IMR-90 (cell line): ENCODE measurements at regions not wholly inside any gene's neighbourhood (a gene's known extent, or its start where the extent isn't known, plus 50 kb on each side); places are given as distances from the start of the nearest gene placed in this dataset.

Source experiments
- BHLHE40 ChIP-seq: fragments of 150-350 bp; IDR thresholded peaks from 2 replicates; pipeline ENCODE4 v1.6.1; 2016; ENCODE audit warnings: mild to moderate bottlenecking, low read depth, low read length
- CEBPB ChIP-seq: IDR thresholded peaks from 2 replicates; pipeline ENCODE4 v1.6.1; 2012; ENCODE audit warnings: low read depth, low read length, improper control_type of control experiment
- CHD1 ChIP-seq: IDR thresholded peaks from 2 replicates; pipeline ENCODE4 v1.6.1; 2012; ENCODE audit warnings: low read depth, low read length, improper control_type of control experiment
- CTCF ChIP-seq: conservative IDR thresholded peaks from 2 replicates; pipeline ENCODE4 v1.5.1; 2012; ENCODE audit warnings: mild to moderate bottlenecking, low read depth, low read length, improper control_type of control experiment
- MAFK ChIP-seq: IDR thresholded peaks from 2 replicates; pipeline ENCODE4 v1.6.1; 2012; ENCODE audit warnings: low read depth, low read length, improper control_type of control experiment
- MXI1 ChIP-seq: IDR thresholded peaks from 2 replicates; pipeline ENCODE4 v1.6.1; 2012; ENCODE audit warnings: low read depth, mild to moderate bottlenecking, low read length, moderate library complexity, borderline replicate concordance
- NFE2L2 ChIP-seq: fragments of 150-350 bp; IDR thresholded peaks from 2 replicates; pipeline ENCODE4 v1.6.1; 2016; ENCODE audit warnings: low read depth, mild to moderate bottlenecking, low read length
- POLR2A ChIP-seq: IDR thresholded peaks from 2 replicates; pipeline ENCODE4 v1.6.1; 2012; ENCODE audit warnings: mild to moderate bottlenecking, low read depth, low read length
- RAD21 ChIP-seq: IDR thresholded peaks from 2 replicates; pipeline ENCODE4 v1.6.1; 2012; ENCODE audit warnings: low read length, improper control_type of control experiment
- RCOR1 ChIP-seq: IDR thresholded peaks from 2 replicates; pipeline ENCODE4 v1.6.1; 2012; ENCODE audit warnings: mild to moderate bottlenecking, low read length, improper control_type of control experiment; ENCODE audit not compliant: insufficient replicate concordance
- RFX5 ChIP-seq: IDR thresholded peaks from 2 replicates; pipeline ENCODE4 v1.8.0; 2012; ENCODE audit warnings: low read depth, mild to moderate bottlenecking, low read length, moderate library complexity
- SMC3 ChIP-seq: fragments of 150-350 bp; IDR thresholded peaks from 2 replicates; pipeline ENCODE4 v1.6.1; 2016; ENCODE audit warnings: low read depth, mild to moderate bottlenecking, antibody characterized with exemption, low read length, moderate library complexity
- USF2 ChIP-seq: fragments of 150-350 bp; IDR thresholded peaks from 2 replicates; pipeline ENCODE4 v1.6.1; 2017; ENCODE audit warnings: mild to moderate bottlenecking, antibody characterized with exemption, low read length, low read depth
- TF ChIP-seq, protein P1 (sequence below): fragments of 150-350 bp; IDR thresholded peaks from 2 replicates; pipeline ENCODE4 v1.6.1; 2016; ENCODE audit warnings: low read depth, mild to moderate bottlenecking, low read length, moderate library complexity, borderline replicate concordance

- TF ChIP-seq POLR2A = no peak
- TF ChIP-seq CHD1 = no peak
- no peak for TF ChIP-seq CTCF
- TF ChIP-seq MAFK = no peak
- TF ChIP-seq RFX5 = no peak
- TF ChIP-seq CEBPB = no peak
- TF ChIP-seq SMC3 = no peak
- TF ChIP-seq MXI1 = no peak
- TF ChIP-seq, protein P1, sequence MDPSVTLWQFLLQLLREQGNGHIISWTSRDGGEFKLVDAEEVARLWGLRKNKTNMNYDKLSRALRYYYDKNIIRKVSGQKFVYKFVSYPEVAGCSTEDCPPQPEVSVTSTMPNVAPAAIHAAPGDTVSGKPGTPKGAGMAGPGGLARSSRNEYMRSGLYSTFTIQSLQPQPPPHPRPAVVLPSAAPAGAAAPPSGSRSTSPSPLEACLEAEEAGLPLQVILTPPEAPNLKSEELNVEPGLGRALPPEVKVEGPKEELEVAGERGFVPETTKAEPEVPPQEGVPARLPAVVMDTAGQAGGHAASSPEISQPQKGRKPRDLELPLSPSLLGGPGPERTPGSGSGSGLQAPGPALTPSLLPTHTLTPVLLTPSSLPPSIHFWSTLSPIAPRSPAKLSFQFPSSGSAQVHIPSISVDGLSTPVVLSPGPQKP = no peak
- TF ChIP-seq USF2 = no peak
- TF ChIP-seq RAD21 = no peak
- no peak for TF ChIP-seq BHLHE40
- no peak for TF ChIP-seq NFE2L2
- no peak for TF ChIP-seq RCOR1
Observed at GRCh38 chr6:105501826-105502344, 99.0 kb upstream of the PREP start.
